Trophoblast cell (in vitro differentiated cells and primary cell): ENCODE measurements at regions not wholly inside any gene's neighbourhood (a gene's known extent, or its start where the extent isn't known, plus 50 kb on each side); places are given as distances from the start of the nearest gene placed in this dataset.

Experiments used
- DNase-seq, 2 donors: peaks; one replicate each; pipeline ENCODE4 v3.0.0-alpha.2; 2016
- H2AFZ ChIP-seq: 2 replicates; pipeline ENCODE4 v1.6.1; 2013; ENCODE audit warnings: low read length, moderate library complexity, mild to moderate bottlenecking; ENCODE audit not compliant: insufficient read depth, poor library complexity
- H2AK5ac ChIP-seq: 2 replicates; pipeline ENCODE4 v1.6.1; 2013; ENCODE audit warnings: mild to moderate bottlenecking, low read length
- H2BK120ac ChIP-seq: 2 replicates; pipeline ENCODE4 v1.6.1; 2013; ENCODE audit warnings: low read length, mild to moderate bottlenecking, moderate library complexity; ENCODE audit not compliant: insufficient read depth, poor library complexity
- H2BK12ac ChIP-seq: 2 replicates; pipeline ENCODE4 v1.6.1; 2013; ENCODE audit warnings: mild to moderate bottlenecking, low read length, moderate library complexity
- H2BK5ac ChIP-seq: 2 replicates; pipeline ENCODE4 v1.6.1; 2013; ENCODE audit warnings: low read length, low read depth, moderate library complexity, mild to moderate bottlenecking; ENCODE audit not compliant: poor library complexity
- H3K14ac ChIP-seq: 2 replicates; pipeline ENCODE4 v1.6.1; 2013; ENCODE audit warnings: mild to moderate bottlenecking, low read length
- H3K18ac ChIP-seq: 2 replicates; pipeline ENCODE4 v1.6.1; 2013; ENCODE audit warnings: mild to moderate bottlenecking, low read length
- H3K23ac ChIP-seq: 2 replicates; pipeline ENCODE4 v1.6.1; 2013; ENCODE audit warnings: low read length
- H3K27ac ChIP-seq: 2 replicates; pipeline ENCODE4 v1.5.1; 2013; ENCODE audit warnings: low read depth, mild to moderate bottlenecking, inconsistent platforms, low read length, moderate library complexity
- H3K27me3 ChIP-seq: 2 replicates; pipeline ENCODE4 v1.6.1; 2013; ENCODE audit warnings: inconsistent platforms, mild to moderate bottlenecking, low read length, moderate library complexity; ENCODE audit not compliant: insufficient read depth
- H3K36me3 ChIP-seq, 2 experiments: 1 replicate in 1 of 2; 2 replicates in 1 of 2; pipeline ENCODE4 v1.6.1; 2013; ENCODE audit warnings: low read length in 2 of 2, mild to moderate bottlenecking in 2 of 2, moderate library complexity in 1 of 2; ENCODE audit not compliant: insufficient read depth in 2 of 2, control insufficient read depth in 1 of 2
- H3K4ac ChIP-seq: 2 replicates; pipeline ENCODE4 v1.6.1; 2013; ENCODE audit warnings: low read depth, mild to moderate bottlenecking, low read length, moderate library complexity
- H3K4me1 ChIP-seq, 2 experiments: 1 replicate in 1 of 2; 2 replicates in 1 of 2; pipeline ENCODE4 v1.6.1; 2013; ENCODE audit warnings: low read length in 2 of 2, mild to moderate bottlenecking in 2 of 2, moderate library complexity in 1 of 2; ENCODE audit not compliant: insufficient read depth in 2 of 2, control insufficient read depth in 1 of 2
- H3K4me2 ChIP-seq: 2 replicates; pipeline ENCODE4 v1.6.1; 2013; ENCODE audit warnings: inconsistent platforms, mild to moderate bottlenecking, low read length, moderate library complexity
- H3K4me3 ChIP-seq: 2 replicates; pipeline ENCODE4 v1.5.1; 2013; ENCODE audit warnings: mild to moderate bottlenecking, low read depth, low read length, inconsistent platforms
- H3K79me1 ChIP-seq: one replicate; pipeline ENCODE4 v1.6.1; 2013; ENCODE audit warnings: low read length
- H3K79me2 ChIP-seq: 2 replicates; pipeline ENCODE4 v1.6.1; 2013; ENCODE audit warnings: low read length, mild to moderate bottlenecking; ENCODE audit not compliant: control insufficient read depth, insufficient read depth, poor library complexity
- H3K9ac ChIP-seq: 2 replicates; pipeline ENCODE4 v1.6.1; 2013; ENCODE audit warnings: mild to moderate bottlenecking, low read length
- H3K9me3 ChIP-seq: 2 replicates; pipeline ENCODE4 v1.6.1; 2013; ENCODE audit warnings: low read depth, mild to moderate bottlenecking, control low read depth, inconsistent platforms, low read length; ENCODE audit not compliant: insufficient read depth
- H4K12ac ChIP-seq: 2 replicates; pipeline ENCODE4 v1.6.1; 2013; ENCODE audit warnings: low read depth, mild to moderate bottlenecking, low read length, moderate library complexity
- H4K8ac ChIP-seq: 2 replicates; pipeline ENCODE4 v1.6.1; 2013; ENCODE audit warnings: low read depth, mild to moderate bottlenecking, low read length, moderate library complexity
- H4K91ac ChIP-seq: one replicate; pipeline ENCODE4 v1.6.1; 2013; ENCODE audit warnings: low read depth, mild to moderate bottlenecking, low read length, moderate library complexity
- WGBS: extraction: QIAGEN DNeasy Blood & Tissue Kit; methylation state at CpG from one replicate; pipeline ENCODE4 v1.1.7; 2013; ENCODE audit warnings: missing lambda C conversion rate; ENCODE audit not compliant: insufficient read length, insufficient coverage; ENCODE audit errors: extremely low coverage; 5-methylcytosine and 5-hydroxymethylcytosine counted together

DNA sequence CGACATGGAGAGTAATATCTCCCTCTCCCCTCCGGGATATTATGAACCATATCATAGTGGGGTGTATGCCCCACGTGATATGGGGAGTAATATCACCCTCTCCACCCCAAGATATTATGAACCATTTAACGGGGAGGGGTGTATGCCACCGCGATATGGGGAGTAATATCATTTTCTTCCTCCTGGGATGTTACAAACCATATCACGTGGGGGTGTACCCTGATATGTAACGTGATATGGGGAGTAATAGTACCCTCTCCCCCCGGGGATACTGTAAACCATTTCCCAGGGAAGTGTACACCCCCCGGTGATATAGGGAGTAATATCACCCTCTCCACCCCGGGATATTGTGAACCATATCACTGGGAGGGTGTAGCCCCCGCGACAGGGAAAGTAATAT, 62.1 kb downstream of the ERICH4 start:
- Histone ChIP-seq H3K27me3 (no peaks in the 10 kb centered on the region), H3K27ac (no peak overlapping the region), H3K9me3 (peaks cover 13% of the 10 kb centered on the region), H3K36me3 (no peaks in the 10 kb centered on the region), H3K4me1 (no peaks in the 10 kb centered on the region), H3K23ac (no peak overlapping the region), H3K9ac (no peak overlapping the region), H3K79me1 (no peaks in the 10 kb centered on the region), H3K4me3 (no peak overlapping the region), H2AK5ac (no peak overlapping the region), H2BK120ac (no peak overlapping the region), H3K4me2 (no peak overlapping the region), H2BK12ac (no peak overlapping the region), H2AFZ (no peak overlapping the region), H3K4ac (no peak overlapping the region), H4K12ac (no peak overlapping the region), H3K79me2 (no peaks in the 10 kb centered on the region), H3K18ac (no peak overlapping the region), H4K8ac (no peak overlapping the region), H2BK5ac (no peak overlapping the region), H3K14ac (no peak overlapping the region), H4K91ac (no peak overlapping the region)
- no CpG with 5 or more reads among the region's 13 CpGs for WGBS
- DNase-seq: no peak

DNA sequence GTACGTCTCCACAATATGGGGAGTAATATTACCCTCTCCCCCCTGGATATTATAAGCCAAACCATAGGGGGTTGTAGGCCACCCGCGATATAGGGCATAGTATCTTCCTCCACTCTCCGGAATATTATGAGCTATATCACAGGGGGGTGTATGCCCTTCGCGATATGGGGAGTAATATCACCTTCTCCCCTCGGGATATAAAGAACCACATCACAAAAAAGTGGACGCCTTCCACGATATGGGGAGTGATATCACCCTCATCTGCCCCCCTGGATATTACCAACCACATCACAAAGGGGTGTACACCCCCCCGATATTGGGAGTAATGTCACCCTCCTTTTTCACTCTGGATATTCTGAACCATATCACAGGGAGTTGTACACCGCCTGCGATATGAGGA, 65.5 kb upstream of the CEACAM21 start:
- no peak overlapping the region for H2AFZ ChIP-seq
- no peaks in the 10 kb centered on the region for H3K36me3 ChIP-seq
- H3K27ac ChIP-seq: no peak overlapping the region
- H4K8ac ChIP-seq: no peak overlapping the region
- no peak overlapping the region for H2BK120ac ChIP-seq
- no peaks in the 10 kb centered on the region for H3K79me2 ChIP-seq
- no peak overlapping the region for H3K9ac ChIP-seq
- H3K23ac ChIP-seq: no peak overlapping the region
- no peak overlapping the region for H3K4me3 ChIP-seq
- H2BK12ac ChIP-seq: no peak overlapping the region
- H3K18ac ChIP-seq: no peak overlapping the region
- H3K9me3 ChIP-seq: peaks cover 13% of the 10 kb centered on the region
- DNase-seq: no peak
- H2AK5ac ChIP-seq: no peak overlapping the region
- no peak overlapping the region for H3K14ac ChIP-seq
- no peak overlapping the region for H2BK5ac ChIP-seq
- H3K79me1 ChIP-seq: no peaks in the 10 kb centered on the region
- H3K4ac ChIP-seq: no peak overlapping the region
- no peak overlapping the region for H3K4me2 ChIP-seq
- no peaks in the 10 kb centered on the region for H3K4me1 ChIP-seq
- no peak overlapping the region for H4K12ac ChIP-seq
- no CpG with 5 or more reads among the region's 12 CpGs for WGBS
- no peaks in the 10 kb centered on the region for H3K27me3 ChIP-seq
- H4K91ac ChIP-seq: no peak overlapping the region

GRCh38 chr19:41511628-41512027, 64.3 kb upstream of the CEACAM21 start:
- no peaks in the 10 kb centered on the region for H3K79me2 ChIP-seq

DNA sequence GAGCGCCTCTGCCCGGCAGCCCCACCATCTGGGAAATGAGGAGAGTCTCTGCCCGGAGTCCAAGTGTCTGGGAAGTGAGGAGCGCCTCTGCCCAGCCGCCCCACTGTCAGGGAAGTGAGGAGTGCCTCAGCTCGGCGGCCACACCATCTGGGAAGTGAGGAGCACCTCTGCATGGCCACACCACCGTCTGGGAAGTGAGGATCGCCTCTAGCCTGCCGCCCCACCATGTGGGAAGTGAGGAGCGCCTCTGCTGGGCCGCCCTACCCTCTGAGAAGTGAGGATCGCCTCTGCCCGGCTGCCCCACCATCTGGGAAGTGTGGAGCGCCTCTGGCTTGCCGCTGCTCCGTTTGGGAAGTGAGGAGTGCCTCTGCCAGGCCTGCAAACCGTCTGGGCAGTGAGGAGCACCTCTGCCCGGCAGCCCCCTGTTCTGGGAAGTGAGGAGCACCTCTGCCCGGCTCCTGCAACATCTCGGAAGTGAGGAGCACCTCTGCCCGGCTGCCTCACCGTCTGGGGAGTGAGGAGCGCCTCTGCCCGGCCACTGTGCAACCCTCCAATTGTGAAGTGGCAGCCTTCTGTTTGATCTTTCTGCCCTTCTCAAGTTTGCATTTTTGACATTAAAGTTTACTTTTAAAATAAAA, 60.8 kb upstream of the CEACAM21 start:
- no peak overlapping the region for H2BK12ac ChIP-seq
- no peaks in the 10 kb centered on the region for H3K27me3 ChIP-seq
- H3K27ac ChIP-seq: no peak overlapping the region
- no peak overlapping the region for H3K14ac ChIP-seq
- H2BK5ac ChIP-seq: no peak overlapping the region
- no peak overlapping the region for H2AK5ac ChIP-seq
- no peak overlapping the region for H3K9ac ChIP-seq
- no peaks in the 10 kb centered on the region for H3K79me1 ChIP-seq
- no peak overlapping the region for H4K8ac ChIP-seq
- H4K12ac ChIP-seq: no peak overlapping the region
- peaks cover 2 to 3% of the 10 kb centered on the region in 2 experiments for H3K4me1 ChIP-seq
- H3K36me3 ChIP-seq: no peaks in the 10 kb centered on the region
- no peak overlapping the region for H3K4ac ChIP-seq
- H3K18ac ChIP-seq: no peak overlapping the region
- no peak overlapping the region for H3K4me3 ChIP-seq
- no peak overlapping the region for H3K23ac ChIP-seq
- H4K91ac ChIP-seq: no peak overlapping the region
- no peaks in the 10 kb centered on the region for H3K79me2 ChIP-seq
- peaks cover 14% of the 10 kb centered on the region for H3K9me3 ChIP-seq
- H2AFZ ChIP-seq: no peak overlapping the region
- no CpG with 5 or more reads among the region's 25 CpGs for WGBS
- DNase-seq: no peak
- H3K4me2 ChIP-seq: no peak overlapping the region
- no peak overlapping the region for H2BK120ac ChIP-seq

More at GRCh38 chr19:41511628-41512027, 64.3 kb upstream of the CEACAM21 start:
- no peak overlapping the region for H3K14ac ChIP-seq
- no peak overlapping the region for H3K9ac ChIP-seq
- no peaks in the 10 kb centered on the region for H3K36me3 ChIP-seq
- H4K91ac ChIP-seq: no peak overlapping the region
- H3K4me1 ChIP-seq: peaks cover 0 to 3% of the 10 kb centered on the region in 2 experiments
- no peak overlapping the region for H4K8ac ChIP-seq
- H3K23ac ChIP-seq: no peak overlapping the region
- WGBS: no CpG with 5 or more reads among the region's 8 CpGs
- H2AK5ac ChIP-seq: no peak overlapping the region
- H2BK12ac ChIP-seq: no peak overlapping the region
- H2BK5ac ChIP-seq: no peak overlapping the region
- H3K4ac ChIP-seq: no peak overlapping the region
- no peak overlapping the region for H3K18ac ChIP-seq
- H2BK120ac ChIP-seq: no peak overlapping the region
- no peak overlapping the region for H2AFZ ChIP-seq
- no peak overlapping the region for H3K27ac ChIP-seq
- H3K4me3 ChIP-seq: no peak overlapping the region
- peaks cover 13% of the 10 kb centered on the region for H3K9me3 ChIP-seq
- DNase-seq: no peak
- H3K4me2 ChIP-seq: no peak overlapping the region
- no peaks in the 10 kb centered on the region for H3K27me3 ChIP-seq
- H3K79me1 ChIP-seq: no peaks in the 10 kb centered on the region
- H4K12ac ChIP-seq: no peak overlapping the region
